GM18951 (cell line): ENCODE measurements at regions not wholly inside any gene's neighbourhood (a gene's known extent, or its start where the extent isn't known, plus 50 kb on each side); places are given as distances from the start of the nearest gene placed in this dataset.

Source experiments
- POLR2A ChIP-seq: IDR thresholded peaks from 4 replicates; pipeline ENCODE4 v1.6.1; 2011; ENCODE audit warnings: mild to moderate bottlenecking; ENCODE audit not compliant: insufficient read length, insufficient read depth; ENCODE audit errors: extremely low read depth
- in situ Hi-C: fragments of 300-500 bp; cut with MboI; formaldehyde crosslinking; loops from one replicate; pipeline ENCODE4 v1.12.0; 2022; ENCODE audit warnings: low sequenced_read_pairs, mixed read lengths, inconsistent platforms; ENCODE audit not compliant: unreplicated experiment

DNA sequence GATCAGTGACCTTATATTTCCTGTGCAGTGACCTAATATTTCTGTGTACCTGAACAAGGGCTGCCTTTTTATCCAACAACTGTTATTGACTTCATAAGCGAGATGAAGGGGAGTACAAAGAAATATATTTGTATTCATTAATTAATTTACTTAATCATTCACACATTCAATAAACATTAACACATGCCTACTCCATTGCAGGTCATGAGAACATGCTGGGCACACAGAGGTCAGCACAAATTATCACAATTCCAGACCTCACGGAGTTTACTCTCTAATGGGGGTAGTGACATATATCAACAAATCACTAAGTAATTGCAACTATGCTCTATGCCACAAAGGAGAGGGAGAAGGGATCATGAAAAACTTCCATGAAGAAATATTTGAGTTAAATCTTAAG lies 614.6 kb downstream of the TOX3 start:
- in situ Hi-C loops: no loop called here
- no peak for TF ChIP-seq POLR2A

DNA sequence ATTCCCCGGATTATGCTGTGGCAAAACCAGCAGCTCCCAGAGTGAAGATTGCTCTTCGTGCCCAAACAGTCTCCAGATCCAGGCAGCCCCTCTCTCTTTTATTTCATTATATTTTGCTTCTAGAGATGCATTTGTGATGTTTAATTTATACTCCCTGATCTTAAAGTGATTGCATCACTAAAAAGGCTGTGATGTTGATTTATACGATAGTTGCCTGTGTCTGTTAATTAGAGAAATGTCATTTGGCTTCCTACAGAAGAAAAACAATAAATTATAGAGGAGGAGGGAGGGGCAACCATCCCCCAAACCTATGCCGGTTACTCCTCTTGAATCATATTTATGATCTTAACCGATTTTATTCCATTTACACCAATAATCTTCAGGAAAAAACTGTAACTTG lies 615.3 kb downstream of the TOX3 start:
- no peak for TF ChIP-seq POLR2A
- in situ Hi-C loops: no loop called here

DNA sequence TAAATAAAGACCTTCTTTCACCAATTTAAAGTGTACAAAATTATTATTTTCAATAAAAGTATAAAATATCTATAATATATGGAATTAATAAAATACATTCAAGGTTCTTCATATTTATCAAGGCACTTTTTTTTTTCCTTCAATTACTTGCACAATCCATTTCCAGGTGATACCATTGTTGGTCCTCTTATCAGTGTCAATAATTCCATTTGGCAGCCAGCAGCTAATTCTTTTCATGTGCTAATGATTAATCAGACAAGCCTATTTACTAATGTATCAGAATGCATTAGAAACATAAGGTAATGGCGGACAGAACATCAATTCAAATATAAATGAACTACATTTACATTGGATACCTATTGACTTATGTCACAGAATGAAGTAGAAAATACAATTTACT lies 622.2 kb downstream of the TOX3 start:
- TF ChIP-seq POLR2A: no peak
- in situ Hi-C loops: no loop called here

DNA sequence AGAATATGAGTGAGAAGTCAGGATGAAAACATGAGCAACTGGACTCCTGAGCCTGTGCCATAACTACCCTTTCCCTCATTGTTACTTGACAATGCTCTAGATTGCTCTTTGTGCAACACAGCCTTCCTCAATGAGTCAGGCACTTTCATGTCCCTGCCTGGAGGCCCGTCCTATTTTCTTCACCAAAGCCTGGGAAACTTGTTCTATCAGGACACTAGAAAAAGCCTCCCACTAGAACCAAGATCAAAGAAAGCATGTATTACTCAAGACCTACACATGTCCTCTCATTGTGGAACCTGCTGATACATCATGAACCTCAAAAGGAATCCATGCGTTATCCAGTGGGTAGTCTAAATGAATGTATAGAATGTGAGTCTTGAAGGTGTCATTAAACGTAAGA lies 624.5 kb downstream of the TOX3 start:
- in situ Hi-C loops: no loop called here

DNA sequence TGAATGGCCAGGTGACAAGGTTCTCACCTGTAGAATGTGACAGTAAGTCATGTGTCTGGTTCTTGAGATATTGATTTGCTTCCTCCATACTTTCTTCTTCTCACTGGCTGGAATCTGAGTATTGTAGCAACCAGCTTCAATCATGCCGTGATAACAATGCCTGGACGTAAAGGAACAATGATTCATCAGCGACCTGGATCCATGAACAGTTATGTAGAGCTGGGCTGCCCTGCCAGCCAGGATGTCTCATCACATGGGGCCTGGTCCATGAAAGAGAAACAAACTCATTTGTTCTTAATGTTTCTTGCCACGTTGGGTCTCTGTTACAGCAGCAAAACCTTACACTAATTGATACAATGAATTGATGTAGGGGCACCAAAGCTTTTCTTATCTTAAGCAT lies 627.2 kb downstream of the TOX3 start:
- no peak for TF ChIP-seq POLR2A
- in situ Hi-C loops: no loop called here

More for the DNA sequence above, 624.5 kb downstream of the TOX3 start:
- no peak for TF ChIP-seq POLR2A

DNA sequence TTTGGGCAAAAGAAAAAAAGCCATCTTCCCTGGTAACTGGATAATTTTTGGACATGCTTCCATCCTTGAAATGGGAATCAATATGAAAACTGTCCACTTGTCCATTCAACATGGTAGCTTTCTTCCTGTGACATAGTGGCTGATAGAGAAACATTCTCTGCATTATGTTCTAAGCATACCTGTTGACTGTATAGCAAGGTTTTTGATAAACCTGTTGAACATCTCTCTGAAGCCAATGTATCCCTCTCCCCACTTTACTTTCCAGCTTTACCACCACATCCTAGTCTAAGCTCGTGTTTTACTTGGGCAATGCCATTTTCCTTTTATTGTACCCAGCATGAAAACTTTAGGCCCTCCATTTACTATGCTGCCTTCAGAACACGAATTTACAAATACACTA lies 630.1 kb downstream of the TOX3 start:
- in situ Hi-C loops: no loop called here

DNA sequence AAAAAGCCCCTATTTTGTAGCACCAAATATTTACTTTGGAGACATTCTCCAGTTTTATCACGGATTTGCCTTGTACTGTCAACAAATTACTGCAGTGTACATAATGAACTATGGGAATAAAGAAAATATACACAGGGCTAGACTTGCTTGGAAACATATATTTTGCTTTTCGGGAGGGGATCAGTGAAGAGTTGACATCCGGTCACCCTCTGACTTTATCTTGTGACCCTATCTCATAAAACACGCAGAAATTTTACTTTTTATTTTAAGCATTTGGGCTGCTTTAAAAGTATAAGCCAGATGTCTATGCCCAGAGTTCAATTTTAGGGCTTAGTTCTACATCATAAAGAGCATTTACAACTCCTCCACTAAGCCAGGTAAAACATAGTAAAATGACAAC lies 630.7 kb downstream of the TOX3 start:
- in situ Hi-C loops: no loop called here
- TF ChIP-seq POLR2A: no peak

More for the DNA sequence above, 630.1 kb downstream of the TOX3 start:
- TF ChIP-seq POLR2A: no peak

DNA sequence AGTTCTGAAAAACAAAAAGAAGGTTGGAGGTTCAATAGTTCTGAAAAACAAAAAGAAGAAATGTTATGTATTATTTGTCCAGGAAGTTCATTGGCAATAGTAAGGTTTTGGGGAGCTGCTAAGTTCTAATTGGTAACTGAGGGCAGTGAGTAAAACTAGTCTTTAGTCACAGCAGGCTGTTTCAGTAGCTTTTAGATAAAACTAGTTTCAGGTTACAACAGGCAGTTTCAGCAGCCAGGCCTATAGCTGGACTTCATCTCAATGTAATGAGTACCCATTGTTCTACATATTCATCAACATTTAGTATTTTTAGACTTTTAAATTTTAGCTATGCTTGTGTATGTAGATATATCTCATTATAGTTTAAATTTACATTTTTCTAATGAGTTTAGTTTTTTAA lies 639.3 kb downstream of the TOX3 start:
- no peak for TF ChIP-seq POLR2A
- in situ Hi-C loops: no loop called here

DNA sequence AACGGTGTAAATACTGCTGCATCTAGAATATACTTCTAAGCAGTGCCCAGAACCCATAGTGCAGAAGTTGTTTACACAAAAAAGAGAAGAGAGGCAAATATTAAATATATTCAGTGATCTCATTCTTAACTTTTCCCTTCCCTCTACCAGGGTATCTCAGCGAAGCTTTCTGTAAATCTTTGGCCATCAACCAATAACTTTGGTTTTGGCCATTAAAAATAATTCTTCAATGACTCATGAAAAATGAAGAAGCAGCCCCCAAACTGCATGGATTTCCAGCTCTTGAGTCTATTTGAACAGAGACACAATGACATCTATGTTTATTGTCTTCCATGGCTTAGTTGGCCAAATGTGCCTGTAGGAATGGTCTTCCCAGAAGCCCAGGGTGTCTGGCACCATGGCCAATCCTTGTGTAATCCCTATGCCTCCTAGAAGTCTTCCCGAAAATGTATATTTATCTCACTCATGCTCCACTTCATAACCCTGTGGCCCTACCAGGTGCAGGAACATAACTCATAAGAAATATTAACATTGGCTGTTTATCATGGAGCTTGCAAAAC lies 646.6 kb downstream of the TOX3 start:
- TF ChIP-seq POLR2A: no peak
- in situ Hi-C loops: no loop called here

DNA sequence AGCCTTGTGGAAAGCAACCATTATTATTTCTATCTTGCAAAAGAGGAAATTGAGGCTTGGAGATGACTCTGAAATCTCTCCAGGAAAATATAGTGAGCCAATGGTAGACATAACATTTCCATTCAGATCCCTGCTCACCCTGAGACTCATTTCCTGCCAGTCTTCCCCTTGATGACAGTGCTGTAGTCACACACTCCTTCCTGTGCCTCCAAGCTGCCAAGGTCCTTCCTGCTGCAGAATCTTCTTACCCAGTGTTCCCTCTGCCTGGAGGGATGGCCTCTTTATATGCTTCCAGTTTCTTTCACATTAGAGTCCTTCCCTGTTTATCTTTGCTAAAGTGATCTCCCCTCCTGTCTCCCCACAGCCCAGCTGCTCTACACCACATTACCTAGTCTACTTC lies 648.1 kb downstream of the TOX3 start:
- no peak for TF ChIP-seq POLR2A
- in situ Hi-C loops: no loop called here

DNA sequence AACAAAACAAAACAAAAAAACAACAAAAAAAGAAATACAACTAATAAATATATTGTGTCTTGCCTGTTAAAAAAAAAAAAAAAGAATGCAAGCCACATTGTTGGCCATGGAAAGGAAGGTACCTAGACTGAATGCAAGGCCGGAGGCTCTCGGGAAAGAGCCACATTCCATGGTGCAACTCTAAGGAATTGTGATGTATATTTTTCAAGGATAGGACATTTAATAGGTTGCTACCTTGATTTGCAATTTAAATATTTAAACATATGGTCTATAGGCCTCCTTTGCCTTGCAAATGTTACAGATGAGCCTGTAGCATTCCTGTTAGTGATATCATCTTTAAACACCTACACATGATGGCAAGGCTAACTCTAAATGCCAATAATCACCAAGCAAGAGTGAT lies 650.9 kb downstream of the TOX3 start:
- no peak for TF ChIP-seq POLR2A

DNA sequence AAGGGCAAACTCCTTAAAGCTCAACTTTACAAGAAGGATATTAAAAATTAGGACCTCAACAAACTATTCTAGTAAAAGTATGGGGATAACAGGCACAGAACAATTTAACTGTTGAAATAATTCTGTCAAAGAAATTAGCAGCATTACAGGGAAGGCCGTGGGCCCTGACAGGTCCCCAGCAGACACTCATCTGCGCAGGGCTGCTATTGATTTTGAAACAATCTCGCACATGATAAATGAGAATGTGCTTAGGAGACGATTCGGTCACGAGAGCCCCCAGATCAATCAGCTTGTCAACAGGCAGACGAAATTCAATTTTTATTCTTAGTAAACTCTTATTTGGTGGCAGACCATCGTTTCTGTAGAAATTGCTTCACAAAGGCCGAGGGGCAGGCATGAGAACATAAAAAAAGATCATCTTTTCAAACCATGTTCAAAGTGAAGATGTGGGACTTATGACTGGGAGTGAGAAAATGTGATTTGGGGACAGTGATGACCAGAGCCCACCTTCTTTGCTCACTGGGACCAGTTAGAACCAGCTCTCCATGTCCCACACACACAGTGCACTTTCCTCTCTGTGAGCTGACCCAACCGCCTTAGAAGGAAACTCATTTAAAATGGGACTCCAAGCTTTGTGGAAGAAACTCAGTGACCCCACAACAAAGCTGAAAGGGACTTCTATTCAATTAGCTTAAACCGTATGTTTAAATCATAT lies 654.5 kb downstream of the TOX3 start:
- no peak for TF ChIP-seq POLR2A
- in situ Hi-C loops: no loop called here

More for the DNA sequence above, 650.9 kb downstream of the TOX3 start:
- in situ Hi-C loops: no loop called here

DNA sequence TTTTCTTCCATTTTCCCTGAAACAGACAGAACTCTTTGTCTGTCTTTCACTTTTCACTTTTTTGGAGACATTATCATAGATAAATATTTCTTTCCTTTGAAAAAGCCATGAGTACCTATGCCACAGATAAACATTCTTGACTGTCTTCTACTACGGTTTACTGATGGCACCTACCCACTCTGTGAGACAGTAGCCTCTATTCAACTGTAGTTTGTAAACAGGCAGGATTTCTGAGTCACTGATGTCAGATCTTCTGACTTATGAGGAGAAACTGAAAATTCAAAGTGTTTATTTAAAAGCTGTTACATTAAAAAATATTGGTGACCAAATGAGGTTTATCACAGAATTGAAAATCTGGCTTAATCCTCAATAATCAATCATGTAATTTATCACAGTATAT lies 658.4 kb downstream of the TOX3 start:
- in situ Hi-C loops: no loop called here
- TF ChIP-seq POLR2A: no peak

DNA sequence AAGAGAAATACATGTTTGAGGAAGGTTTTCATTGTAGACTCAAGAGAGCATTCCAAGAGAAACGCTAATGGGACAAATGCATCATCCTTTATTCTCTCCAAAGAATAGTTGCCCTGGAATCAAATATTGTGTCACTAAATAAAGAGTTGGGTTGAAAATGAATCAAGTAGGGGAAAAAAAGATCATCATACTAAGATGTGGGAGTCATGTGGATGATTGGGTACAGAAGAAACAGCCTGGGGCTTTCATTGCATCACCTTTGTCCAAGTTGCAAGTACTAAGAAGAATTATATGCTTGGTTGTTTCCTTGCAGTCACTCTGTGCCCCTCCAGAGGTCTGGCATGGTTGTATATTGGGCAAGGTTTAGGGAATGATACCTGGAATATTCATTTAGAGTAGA lies 658.9 kb downstream of the TOX3 start:
- in situ Hi-C loops: no loop called here
- TF ChIP-seq POLR2A: no peak
